PFSK-1 (cell line): ENCODE measurements at regions not wholly inside any gene's neighbourhood (a gene's known extent, or its start where the extent isn't known, plus 50 kb on each side); places are given as distances from the start of the nearest gene placed in this dataset.

Experiments
- POLR2AphosphoS5 ChIP-seq: IDR thresholded peaks from 2 replicates; pipeline ENCODE4 v1.6.1; 2012; ENCODE audit warnings: low read depth, mild to moderate bottlenecking, control low read depth, low read length, moderate library complexity
- SIN3A ChIP-seq: IDR thresholded peaks from 2 replicates; pipeline ENCODE4 v1.6.1; 2012; ENCODE audit warnings: mild to moderate bottlenecking, low read length, moderate library complexity, borderline replicate concordance; ENCODE audit not compliant: insufficient read depth
- TAF1 ChIP-seq: IDR thresholded peaks from 2 replicates; pipeline ENCODE4 v1.6.1; 2012; ENCODE audit warnings: low read length, control low read depth, borderline replicate concordance; ENCODE audit not compliant: insufficient read depth

- TF ChIP-seq POLR2AphosphoS5 (no peak), SIN3A (no peak), TAF1 (no peak)
Observed at GRCh38 chr9:4435197-4435596, 55.1 kb upstream of the SLC1A1 start.
